OCI-LY7 (cell line): ENCODE measurements at regions not wholly inside any gene's neighbourhood (a gene's known extent, or its start where the extent isn't known, plus 50 kb on each side); places are given as distances from the start of the nearest gene placed in this dataset.

ENCODE experiments used
- CTCF ChIP-seq: fragments of 200-600 bp; sonication (generic); conservative IDR thresholded peaks from 2 replicates; pipeline ENCODE4 v1.5.1; 2014; ENCODE audit warnings: mild to moderate bottlenecking, antibody characterized with exemption, low read length, moderate library complexity, mixed read lengths
- EZH2phosphoT487 ChIP-seq: fragments of 200-600 bp; sonication (generic); IDR thresholded peaks from 2 replicates; pipeline ENCODE4 v1.6.1; 2018; ENCODE audit warnings: low read depth, borderline replicate concordance, mild to moderate bottlenecking, mixed run types, antibody characterized with exemption, low read length, moderate library complexity, mixed read lengths

- no peak for TF ChIP-seq CTCF
- no peak for TF ChIP-seq EZH2phosphoT487
Measured at GRCh38 chr5:56301069-56301468, 67.9 kb upstream of the ANKRD55 start.
